Aorta (tissue), 5 donors: ENCODE measurements at regions not wholly inside any gene's neighbourhood (a gene's known extent, or its start where the extent isn't known, plus 50 kb on each side); places are given as distances from the start of the nearest gene placed in this dataset.
"Not testable (repeated sequence)": the region's sequence is repeated elsewhere in the genome, so short reads cannot be mapped to it uniquely, and the experiment has no call there.

ENCODE experiments used
- ATAC-seq: fragments of 200-7000 bp; cut with Tn5 transposase; one replicate; pipeline ENCODE4 v1.9.1; 2022; ENCODE audit warnings: moderate library complexity; ENCODE audit not compliant: low FRiP score
- DNase-seq, 2 donors: peaks; one replicate each; pipeline ENCODE4 v3.0.0-alpha.2; 2020
- H3K27ac ChIP-seq, 2 donors: one replicate each; pipeline ENCODE4 v1.5.1; 2013; ENCODE audit warnings: low read length in 2 of 2, mild to moderate bottlenecking in 2 of 2, moderate library complexity in 2 of 2, control low read depth in 1 of 2, inconsistent platforms in 1 of 2, low read depth in 1 of 2
- H3K27me3 ChIP-seq, 2 donors: one replicate each; pipeline ENCODE4 v1.6.1; 2013; ENCODE audit warnings: control low read depth in 1 of 2, low read length in 1 of 2, mild to moderate bottlenecking in 1 of 2, moderate library complexity in 1 of 2; ENCODE audit not compliant: insufficient read depth in 2 of 2, control insufficient read depth in 1 of 2
- H3K36me3 ChIP-seq, 2 donors: one replicate each; pipeline ENCODE4 v1.6.1; 2013; ENCODE audit warnings: control low read depth in 1 of 2, low read length in 1 of 2, mild to moderate bottlenecking in 1 of 2; ENCODE audit not compliant: insufficient read depth in 2 of 2, control insufficient read depth in 1 of 2
- H3K4me1 ChIP-seq, 2 donors: one replicate each; pipeline ENCODE4 v1.6.1; 2013; ENCODE audit warnings: low read length in 2 of 2, control low read depth in 1 of 2, mild to moderate bottlenecking in 1 of 2, moderate library complexity in 1 of 2; ENCODE audit not compliant: insufficient read depth in 2 of 2, control insufficient read depth in 1 of 2
- H3K4me3 ChIP-seq, 2 donors: one replicate each; pipeline ENCODE4 v1.5.1; 2013; ENCODE audit warnings: low read length in 2 of 2, control low read depth in 1 of 2, mild to moderate bottlenecking in 1 of 2
- H3K9me3 ChIP-seq: one replicate; pipeline ENCODE4 v1.6.1; 2013; ENCODE audit warnings: mild to moderate bottlenecking, low read length; ENCODE audit not compliant: control insufficient read depth
- WGBS, 2 donors: extraction: QIAGEN DNeasy Blood & Tissue Kit; methylation state at CpG; one replicate each; pipeline ENCODE4 v1.1.7; 2013; 5-methylcytosine and 5-hydroxymethylcytosine counted together
- intact Hi-C, 2 donors: fragments of 100-400 bp; cut with DNase I; formaldehyde crosslinking; loops; one replicate each; pipeline versions ENCODE4 v1.14.2 to v1.15.0; 2022
- donor health status: healthy with polysubstance abuse.
- donor health status: Bipolar disorder and iron deficiency.
- donor health status: DM: no; HTN: no; CAD: no.
- donor health status: DM: no; HTN: no; CAD: no.
- donor health status: DM: yes; HTN: yes; CAD: no.

DNA sequence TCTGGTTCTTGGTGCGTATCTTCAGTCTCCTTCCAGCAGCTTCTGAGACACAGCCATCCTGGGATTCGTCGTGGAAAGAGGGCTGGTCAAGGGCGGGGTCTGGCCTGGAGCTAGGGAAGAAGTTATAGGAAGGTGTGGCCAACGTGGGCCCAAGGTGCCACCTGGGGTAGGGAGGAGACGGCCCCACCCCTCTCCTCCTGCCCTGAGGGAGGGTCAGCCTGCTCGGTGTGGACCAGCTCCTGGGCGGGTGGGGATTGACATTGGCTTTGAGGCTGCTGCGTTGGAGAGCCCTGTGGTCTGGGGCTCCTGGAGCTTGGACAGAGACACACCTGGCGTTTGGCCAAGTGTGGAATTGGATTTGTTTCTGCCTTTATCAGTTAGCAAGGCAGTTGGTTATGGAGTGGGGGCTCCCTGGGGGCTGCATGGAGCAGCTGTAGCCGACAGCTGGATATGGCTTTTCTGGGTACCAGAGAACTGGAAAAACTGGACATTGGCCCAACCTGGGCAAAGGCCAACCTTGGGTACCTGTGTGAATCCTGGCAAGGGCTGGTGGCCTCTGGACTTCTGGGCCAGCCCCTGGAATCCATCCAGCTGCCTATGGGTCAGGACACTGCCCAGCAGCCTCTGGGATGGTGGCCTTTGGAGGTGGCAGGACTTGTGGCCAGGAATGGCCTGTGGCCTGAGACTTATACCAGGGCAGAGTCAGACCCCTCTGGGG lies 75.7 kb upstream of the PPP1R26 start:
- DNase-seq (no peak), ATAC-seq (no peak)
- intact Hi-C loops, result no loop called here
- Histone ChIP-seq H3K27me3 (no peaks in the 10 kb centered on the region), H3K4me3 (no peak overlapping the region), H3K4me1 (no peaks in the 10 kb centered on the region), H3K27ac (no peak overlapping the region), H3K9me3 (peaks cover 3% of the 10 kb centered on the region), H3K36me3 (no peaks in the 10 kb centered on the region)
- WGBS, 2 donors, result 43 to 49% methylated on average over 11 of the region's 11 CpGs

DNA sequence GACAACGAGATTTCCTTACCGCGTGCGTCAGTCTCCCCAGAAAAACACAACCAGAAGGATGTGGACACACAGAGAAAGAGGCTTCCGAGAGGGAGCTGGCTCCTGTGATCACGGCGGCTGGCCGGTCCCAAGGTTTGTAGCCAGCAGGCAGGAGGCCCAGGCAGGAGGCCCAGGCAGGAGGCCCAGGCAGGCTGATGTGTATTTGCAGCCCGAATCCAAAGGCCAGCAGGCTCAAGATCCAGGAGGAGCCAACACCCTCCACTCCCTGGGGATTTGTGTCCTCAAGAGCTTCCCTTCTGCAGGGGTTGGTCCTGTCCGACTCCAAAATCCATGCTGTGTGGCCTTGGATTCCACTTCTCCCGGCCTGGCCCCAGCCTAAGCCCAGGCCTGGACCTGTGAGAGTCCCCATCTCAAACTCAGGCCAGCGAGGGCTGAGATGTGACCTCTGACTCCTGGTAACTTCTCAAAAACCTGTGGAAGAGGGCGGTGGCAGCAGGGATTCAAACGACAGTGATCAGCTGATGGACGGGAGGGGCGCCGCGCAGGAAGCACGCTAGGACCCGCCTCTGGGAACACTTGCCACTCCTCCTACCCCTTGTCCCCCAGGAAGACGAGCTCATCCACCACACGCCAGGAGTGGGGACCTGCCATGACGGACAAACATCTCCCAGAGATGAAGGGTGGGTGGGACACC lies 75.0 kb upstream of the PPP1R26 start:
- 82 to 85% methylated on average over 23 of the region's 23 CpGs for WGBS, 2 donors
- DNase-seq (peak in 1 of 2 donors; percentile 32), ATAC-seq (no peak)
- intact Hi-C loops, result no loop called here
- peaks cover 3% of the 10 kb centered on the region for H3K9me3 ChIP-seq
- no peak overlapping the region for H3K27ac ChIP-seq
- no peaks in the 10 kb centered on the region for H3K27me3 ChIP-seq
- no peaks in the 10 kb centered on the region for H3K36me3 ChIP-seq
- H3K4me1 ChIP-seq, result no peaks in the 10 kb centered on the region
- no peak overlapping the region for H3K4me3 ChIP-seq

- H3K4me1 ChIP-seq, ATAC-seq, H3K27ac ChIP-seq, DNase-seq, H3K27me3 ChIP-seq, H3K4me3 ChIP-seq, intact Hi-C loops, H3K36me3 ChIP-seq, H3K9me3 ChIP-seq: not testable (repeated sequence)
- 86 to 92% methylated on average over 12 of the region's 12 CpGs for WGBS, 2 donors
Observed at GRCh38 chr9:135405145-135405464, 74.5 kb upstream of the PPP1R26 start.

- H3K9me3 ChIP-seq, result peaks cover 3% of the 10 kb centered on the region
- H3K27me3 ChIP-seq, result no peaks in the 10 kb centered on the region
- H3K4me1 ChIP-seq, result no peaks in the 10 kb centered on the region
- H3K4me3 ChIP-seq, result no peak overlapping the region
- no peaks in the 10 kb centered on the region for H3K36me3 ChIP-seq
- DNase-seq, result peak in 1 of 2 donors; percentile 59
- H3K27ac ChIP-seq, result no peak overlapping the region
- intact Hi-C loops, result no loop called here
- WGBS, 2 donors, result 79 to 81% methylated on average over 12 to 14 of the region's 14 CpGs
- ATAC-seq, result no peak
Observed at GRCh38 chr9:135408476-135409254, 70.9 kb upstream of the PPP1R26 start.

- Histone ChIP-seq H3K36me3 (no peaks in the 10 kb centered on the region), H3K27ac (no peak overlapping the region), H3K9me3 (peaks cover 3% of the 10 kb centered on the region), H3K4me1 (no peaks in the 10 kb centered on the region), H3K4me3 (no peak overlapping the region), H3K27me3 (no peaks in the 10 kb centered on the region)
- intact Hi-C loops, result no loop called here
- ATAC-seq (no peak), DNase-seq (peak in 1 of 2 donors; percentile 55)
- WGBS, 2 donors, result 77 to 79% methylated on average over 30 of the region's 30 CpGs
Observed at GRCh38 chr9:135409286-135410200, 70.0 kb upstream of the PPP1R26 start.

- Histone ChIP-seq H3K9me3 (peaks cover 3% of the 10 kb centered on the region), H3K27me3 (no peaks in the 10 kb centered on the region), H3K27ac (no peak overlapping the region), H3K4me3 (no peak overlapping the region), H3K4me1 (no peaks in the 10 kb centered on the region), H3K36me3 (no peaks in the 10 kb centered on the region)
- ATAC-seq (no peak), DNase-seq (peak in 1 of 2 donors; percentile 30)
- WGBS, 2 donors, result 82 to 85% methylated on average over 6 to 7 of the region's 7 CpGs
- intact Hi-C loops, result no loop called here
Observed at GRCh38 chr9:135410421-135410820, 69.2 kb upstream of the PPP1R26 start.

DNA sequence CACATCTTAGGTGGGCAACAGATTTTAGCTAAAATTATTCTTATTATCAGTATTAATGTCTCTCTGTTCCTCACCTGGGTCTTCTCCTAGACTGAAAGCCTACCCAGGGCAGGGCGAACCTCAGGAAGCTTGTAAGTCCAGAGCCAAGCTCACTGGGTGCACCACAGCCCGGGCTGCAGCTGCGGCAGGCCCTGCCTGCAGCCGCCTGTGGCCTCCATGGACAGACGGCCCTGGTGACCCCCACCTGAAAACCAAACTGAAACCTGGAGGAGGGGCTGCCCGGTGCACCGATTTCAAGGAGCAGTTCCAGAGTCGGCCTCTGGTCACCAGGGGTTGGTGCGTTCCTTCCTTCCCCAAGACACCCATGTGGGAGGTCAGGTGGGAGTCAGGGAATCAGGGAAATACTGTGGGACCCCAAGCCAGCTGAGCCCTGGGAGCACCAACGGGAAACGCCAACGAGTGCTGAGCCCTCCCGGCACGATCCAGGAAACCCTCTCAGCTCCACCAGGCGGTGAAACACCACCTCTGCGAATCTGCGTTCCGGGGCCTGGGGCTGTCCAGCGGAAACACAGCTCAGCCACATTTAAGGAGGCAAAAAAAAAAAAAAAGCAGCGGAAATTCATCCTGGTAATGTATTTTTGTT lies 68.6 kb upstream of the PPP1R26 start:
- H3K9me3 ChIP-seq, result peaks cover 3% of the 10 kb centered on the region
- 73 to 76% methylated on average over 20 of the region's 20 CpGs for WGBS, 2 donors
- intact Hi-C loops, result no loop called here
- no peaks in the 10 kb centered on the region for H3K27me3 ChIP-seq
- ATAC-seq, result no peak
- peak in 1 of 2 donors; percentile 50 for DNase-seq
- H3K36me3 ChIP-seq, result no peaks in the 10 kb centered on the region
- no peak overlapping the region for H3K4me3 ChIP-seq
- no peaks in the 10 kb centered on the region for H3K4me1 ChIP-seq
- H3K27ac ChIP-seq, result no peak overlapping the region

DNA sequence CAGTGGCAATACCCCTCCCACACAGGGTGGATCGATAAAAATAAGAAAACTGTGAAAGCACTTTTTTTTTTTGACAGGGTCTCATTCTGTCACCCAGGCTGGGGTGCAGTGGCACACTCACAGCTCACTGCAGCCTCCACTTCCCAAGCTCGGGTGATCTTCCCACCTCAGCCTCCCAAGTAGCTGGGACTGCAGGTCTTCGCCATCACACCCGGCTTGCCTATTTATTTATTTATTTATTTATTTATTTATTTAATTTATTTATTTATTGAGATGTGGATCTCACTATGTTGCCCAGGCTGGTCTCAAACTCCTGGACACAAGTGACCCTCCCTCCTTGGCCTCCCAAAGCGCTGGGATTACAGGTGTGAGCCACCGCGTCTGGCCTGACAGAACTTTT lies 68.0 kb upstream of the PPP1R26 start:
- H3K4me1 ChIP-seq, ATAC-seq, H3K36me3 ChIP-seq, H3K27ac ChIP-seq, H3K27me3 ChIP-seq, H3K9me3 ChIP-seq, H3K4me3 ChIP-seq: not testable (repeated sequence)
- intact Hi-C loops, result loop anchor here (2.0 kb wide), 1 partner anchor 325 kb away; the partner anchor contains the start of gene OLFM1 (in 2 of the 2)
- WGBS, 2 donors, result 85 to 92% methylated on average over 5 to 7 of the region's 7 CpGs
- DNase-seq, result peak; percentile 2 to 10
